Upper lobe of right lung (tissue), 1 donor: ENCODE measurements at regions not wholly inside any gene's neighbourhood (a gene's known extent, or its start where the extent isn't known, plus 50 kb on each side); places are given as distances from the start of the nearest gene placed in this dataset.
"Not testable (repeated sequence)": the region's sequence is repeated elsewhere in the genome, so short reads cannot be mapped to it uniquely, and the experiment has no call there.

Experiments used
- ATAC-seq: fragments of 200-7000 bp; cut with Tn5 transposase; one replicate; pipeline ENCODE4 v1.9.1; 2020; ENCODE audit warnings: mild to moderate bottlenecking, moderate library complexity
- DNase-seq: peaks from one replicate; pipeline ENCODE4 v3.0.0-alpha.2; 2020
- H3K27ac ChIP-seq: fragments of 200-600 bp; one replicate; pipeline ENCODE4 v1.8.0; 2022
- H3K27me3 ChIP-seq: fragments of 200-600 bp; one replicate; pipeline ENCODE4 v1.8.0; 2022; ENCODE audit warnings: mild to moderate bottlenecking
- H3K36me3 ChIP-seq: fragments of 200-600 bp; one replicate; pipeline ENCODE4 v1.8.0; 2022
- H3K4me1 ChIP-seq: fragments of 200-600 bp; one replicate; pipeline ENCODE4 v1.8.0; 2022
- H3K4me3 ChIP-seq: fragments of 200-600 bp; one replicate; pipeline ENCODE4 v1.8.0; 2022; ENCODE audit warnings: mild to moderate bottlenecking
- H3K9me3 ChIP-seq: fragments of 200-600 bp; one replicate; pipeline ENCODE4 v1.8.0; 2022
- intact Hi-C: fragments of 100-400 bp; cut with DNase I; formaldehyde crosslinking; loops from one replicate; pipeline ENCODE4 v1.11.0; 2022
- TF ChIP-seq, protein P1 (sequence below): fragments of 200-600 bp; IDR thresholded peaks from one replicate; pipeline ENCODE4 v1.8.0; 2022; ENCODE audit warnings: antibody characterized with exemption
- donor health status: DM: no; HTN: yes; CAD: no; lungs with severe emphysema.

DNA sequence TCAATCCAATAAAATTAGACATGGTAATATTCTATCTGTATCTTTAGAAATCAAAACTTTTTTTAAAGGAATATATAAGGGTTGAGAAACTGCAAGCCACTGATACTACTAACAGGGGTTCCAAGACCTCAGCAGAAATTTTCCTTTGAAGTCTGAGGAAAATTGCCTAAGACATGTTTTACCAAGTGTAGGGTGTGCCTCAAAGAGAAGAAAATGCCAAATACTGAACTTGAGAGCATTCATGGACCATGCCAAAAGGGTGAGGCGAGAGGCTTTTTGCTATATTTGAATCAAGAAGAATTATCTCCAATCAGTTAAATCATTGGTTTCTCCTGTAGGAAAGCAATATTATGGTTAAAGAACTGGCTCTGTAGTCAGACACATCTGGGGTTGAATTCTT, 207.9 kb upstream of the B3GALT2 start:
- H3K9me3 ChIP-seq: no peaks in the 10 kb centered on the region
- DNase-seq: no peak
- intact Hi-C loops: no loop called here
- H3K36me3 ChIP-seq: no peaks in the 10 kb centered on the region
- H3K27ac ChIP-seq: no peak overlapping the region
- no peak for ATAC-seq
- H3K27me3 ChIP-seq: no peaks in the 10 kb centered on the region
- no peak overlapping the region for H3K4me3 ChIP-seq
- TF ChIP-seq, protein P1, sequence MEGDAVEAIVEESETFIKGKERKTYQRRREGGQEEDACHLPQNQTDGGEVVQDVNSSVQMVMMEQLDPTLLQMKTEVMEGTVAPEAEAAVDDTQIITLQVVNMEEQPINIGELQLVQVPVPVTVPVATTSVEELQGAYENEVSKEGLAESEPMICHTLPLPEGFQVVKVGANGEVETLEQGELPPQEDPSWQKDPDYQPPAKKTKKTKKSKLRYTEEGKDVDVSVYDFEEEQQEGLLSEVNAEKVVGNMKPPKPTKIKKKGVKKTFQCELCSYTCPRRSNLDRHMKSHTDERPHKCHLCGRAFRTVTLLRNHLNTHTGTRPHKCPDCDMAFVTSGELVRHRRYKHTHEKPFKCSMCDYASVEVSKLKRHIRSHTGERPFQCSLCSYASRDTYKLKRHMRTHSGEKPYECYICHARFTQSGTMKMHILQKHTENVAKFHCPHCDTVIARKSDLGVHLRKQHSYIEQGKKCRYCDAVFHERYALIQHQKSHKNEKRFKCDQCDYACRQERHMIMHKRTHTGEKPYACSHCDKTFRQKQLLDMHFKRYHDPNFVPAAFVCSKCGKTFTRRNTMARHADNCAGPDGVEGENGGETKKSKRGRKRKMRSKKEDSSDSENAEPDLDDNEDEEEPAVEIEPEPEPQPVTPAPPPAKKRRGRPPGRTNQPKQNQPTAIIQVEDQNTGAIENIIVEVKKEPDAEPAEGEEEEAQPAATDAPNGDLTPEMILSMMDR: no peak
- H3K4me1 ChIP-seq: no peaks in the 10 kb centered on the region

DNA sequence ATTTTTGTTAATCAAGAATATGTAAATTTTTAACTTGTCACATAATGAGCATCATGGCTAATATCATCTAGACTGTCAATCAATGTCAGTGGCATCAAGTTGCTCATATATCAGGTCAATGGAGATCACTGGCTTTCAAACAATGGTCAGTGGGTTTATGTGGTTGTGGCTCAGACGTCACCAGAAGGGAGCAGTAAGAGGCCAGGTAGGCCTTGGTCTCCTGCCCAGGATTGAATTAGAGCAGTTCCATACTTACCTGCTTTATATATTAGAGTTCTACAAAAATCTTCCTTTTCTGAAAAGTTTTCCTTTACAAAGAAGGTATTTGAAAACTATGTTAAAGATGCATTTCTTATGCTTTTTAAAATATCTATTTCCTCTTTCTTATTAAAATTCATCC, 206.3 kb upstream of the B3GALT2 start:
- intact Hi-C loops: no loop called here
- DNase-seq (no peak), ATAC-seq (no peak)
- TF ChIP-seq, protein P1: no peak
- no peak overlapping the region for H3K4me3 ChIP-seq
- H3K4me1 ChIP-seq: no peaks in the 10 kb centered on the region
- H3K36me3 ChIP-seq: no peaks in the 10 kb centered on the region
- no peaks in the 10 kb centered on the region for H3K9me3 ChIP-seq
- no peak overlapping the region for H3K27ac ChIP-seq
- H3K27me3 ChIP-seq: no peaks in the 10 kb centered on the region

DNA sequence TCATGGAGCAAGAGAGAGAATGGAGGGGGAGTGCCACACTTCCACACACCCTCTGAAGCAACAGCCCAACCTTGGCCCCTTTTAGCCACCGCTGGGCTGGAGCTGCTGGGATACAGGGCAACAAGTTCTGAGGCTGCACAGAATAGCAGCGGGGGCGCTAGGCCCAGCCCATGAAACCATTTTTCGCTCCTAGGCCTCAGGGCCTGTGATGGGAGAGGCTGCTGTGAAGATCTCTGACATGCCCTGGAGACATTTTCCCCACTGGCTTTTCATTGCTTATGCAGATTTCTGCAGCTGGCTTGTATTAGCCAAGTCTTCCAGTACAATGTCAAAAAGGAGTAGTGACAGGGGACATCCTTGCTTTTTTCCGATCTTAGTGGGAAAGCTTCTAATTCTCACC, 202.3 kb upstream of the B3GALT2 start:
- TF ChIP-seq, protein P1: no peak
- H3K27ac ChIP-seq: no peak overlapping the region
- no peak for DNase-seq
- H3K27me3 ChIP-seq: no peaks in the 10 kb centered on the region
- ATAC-seq: no peak
- no peaks in the 10 kb centered on the region for H3K4me1 ChIP-seq
- no peak overlapping the region for H3K4me3 ChIP-seq
- intact Hi-C loops: no loop called here
- no peaks in the 10 kb centered on the region for H3K9me3 ChIP-seq
- no peaks in the 10 kb centered on the region for H3K36me3 ChIP-seq

DNA sequence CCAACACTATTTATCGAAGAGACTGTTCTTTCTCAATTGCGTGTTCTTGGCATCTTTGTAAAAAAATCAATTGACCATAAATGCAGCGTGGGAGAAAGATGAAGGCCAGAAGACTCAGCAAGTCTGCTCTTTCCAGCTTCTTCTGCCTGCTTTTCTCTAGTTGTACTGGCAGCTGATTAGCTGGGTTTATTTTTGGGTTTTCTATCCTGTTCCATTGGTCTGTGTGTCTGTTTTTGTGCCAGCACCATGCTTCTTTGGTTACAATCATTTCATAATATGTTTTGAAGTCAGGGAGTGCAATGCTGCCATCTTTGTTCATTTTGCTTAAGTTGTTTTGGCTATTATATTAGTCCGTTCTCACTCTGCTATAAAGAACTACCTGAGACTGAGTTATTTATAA, 201.8 kb upstream of the B3GALT2 start:
- no peak for ATAC-seq
- H3K27ac ChIP-seq: no peak overlapping the region

DNA sequence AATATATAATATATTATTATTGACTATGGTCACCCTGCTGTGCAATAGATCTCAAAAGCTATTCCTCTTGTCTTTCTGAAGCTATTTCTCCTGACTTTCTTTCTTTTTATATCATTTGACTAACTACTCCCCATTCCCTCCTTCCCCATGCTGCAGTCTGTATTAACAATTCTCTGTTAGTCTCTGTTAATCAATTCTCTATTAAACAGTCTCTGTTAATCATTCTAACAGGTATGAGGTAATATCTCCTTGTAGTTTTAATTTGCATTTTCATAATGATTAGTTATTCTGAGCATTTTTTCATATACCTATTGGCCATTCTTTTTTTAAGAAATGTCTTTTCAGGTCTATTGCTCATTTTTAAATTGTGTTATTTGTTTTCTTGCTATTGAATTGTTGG, 201.0 kb upstream of the B3GALT2 start:
- Histone ChIP-seq H3K27me3 (no peaks in the 10 kb centered on the region), H3K36me3 (no peaks in the 10 kb centered on the region), H3K4me1 (no peaks in the 10 kb centered on the region), H3K27ac (no peak overlapping the region), H3K9me3 (no peaks in the 10 kb centered on the region), H3K4me3 (no peak overlapping the region)
- intact Hi-C loops: no loop called here
- ATAC-seq: no peak
- TF ChIP-seq, protein P1: no peak
- no peak for DNase-seq

More for the DNA sequence above, 201.8 kb upstream of the B3GALT2 start:
- Histone ChIP-seq H3K27me3 (no peaks in the 10 kb centered on the region), H3K4me3 (no peak overlapping the region), H3K4me1 (no peaks in the 10 kb centered on the region), H3K36me3 (no peaks in the 10 kb centered on the region), H3K9me3 (no peaks in the 10 kb centered on the region)
- DNase-seq: no peak
- intact Hi-C loops: no loop called here
- TF ChIP-seq, protein P1: no peak

DNA sequence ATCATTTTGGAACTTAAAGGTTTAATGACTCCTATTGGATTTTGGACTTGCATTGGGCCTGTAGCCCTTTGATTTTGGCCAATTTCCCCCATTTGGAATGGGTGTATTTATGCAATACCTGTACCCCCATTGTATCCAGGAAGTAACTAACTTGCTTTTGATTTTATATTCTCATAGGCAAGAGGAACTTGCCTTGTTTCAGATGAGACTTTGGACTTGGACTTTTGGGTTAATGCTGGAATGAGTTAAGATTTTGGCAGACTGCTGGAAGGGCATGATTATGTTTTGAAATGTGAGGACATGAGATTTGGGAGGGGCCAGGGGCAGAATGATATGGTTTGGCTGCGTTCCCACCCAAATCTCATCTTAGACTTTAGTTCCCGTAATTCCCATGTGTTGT, 192.0 kb upstream of the B3GALT2 start:
- H3K27ac ChIP-seq, ATAC-seq, H3K36me3 ChIP-seq, H3K4me1 ChIP-seq, H3K4me3 ChIP-seq, H3K9me3 ChIP-seq, intact Hi-C loops, H3K27me3 ChIP-seq, DNase-seq: not testable (repeated sequence)
